Parathyroid adenoma (tissue), 2 donors: ENCODE measurements at regions not wholly inside any gene's neighbourhood (a gene's known extent, or its start where the extent isn't known, plus 50 kb on each side); places are given as distances from the start of the nearest gene placed in this dataset.
"Not testable (repeated sequence)": the region's sequence is repeated elsewhere in the genome, so short reads cannot be mapped to it uniquely, and the experiment has no call there.

ENCODE experiments used
- H2AFZ ChIP-seq: fragments of 300-600 bp; sonication (generic); one replicate; pipeline ENCODE4 v1.7.0; 2017; ENCODE audit warnings: antibody characterized with exemption, mild to moderate bottlenecking
- H3K27ac ChIP-seq: fragments of 300-600 bp; sonication (generic); one replicate; pipeline ENCODE4 v1.7.0; 2017
- H3K27me3 ChIP-seq: fragments of 300-600 bp; sonication (generic); one replicate; pipeline ENCODE4 v1.7.0; 2017; ENCODE audit warnings: low read length; ENCODE audit not compliant: control insufficient read depth, insufficient read depth
- H3K36me3 ChIP-seq: fragments of 300-600 bp; sonication (generic); one replicate; pipeline ENCODE4 v1.7.0; 2017; ENCODE audit warnings: low read length; ENCODE audit not compliant: control insufficient read depth, insufficient read depth
- H3K4me1 ChIP-seq: fragments of 300-600 bp; sonication (generic); one replicate; pipeline ENCODE4 v1.7.0; 2017; ENCODE audit warnings: control low read depth
- H3K4me2 ChIP-seq: fragments of 300-600 bp; sonication (generic); one replicate; pipeline ENCODE4 v1.7.0; 2017; ENCODE audit warnings: low read length
- H3K4me3 ChIP-seq: fragments of 300-600 bp; sonication (generic); one replicate; pipeline ENCODE4 v1.7.0; 2017; ENCODE audit warnings: low read depth, low read length
- H3K79me2 ChIP-seq: fragments of 300-600 bp; sonication (generic); one replicate; pipeline ENCODE4 v1.7.0; 2017; ENCODE audit warnings: control low read depth
- H3K9ac ChIP-seq: fragments of 300-600 bp; sonication (generic); one replicate; pipeline ENCODE4 v1.7.0; 2017; ENCODE audit warnings: mild to moderate bottlenecking
- H3K9me3 ChIP-seq: fragments of 300-600 bp; sonication (generic); one replicate; pipeline ENCODE4 v1.7.0; 2017; ENCODE audit warnings: low read length; ENCODE audit not compliant: control insufficient read depth
- CTCF ChIP-seq: fragments of 300-600 bp; sonication (generic); IDR thresholded peaks from one replicate; pipeline ENCODE4 v1.7.0; 2017; ENCODE audit warnings: antibody characterized with exemption, mild to moderate bottlenecking
- donor health status: primary hyperparathyroidism.

GRCh38 chr12:84463741-84464495 is 448.7 kb downstream of the SLC6A15 start:
- H2AFZ ChIP-seq, result no peak overlapping the region
- no peaks in the 10 kb centered on the region for H3K4me1 ChIP-seq
- TF ChIP-seq CTCF, result no peak
- no peak overlapping the region for H3K4me3 ChIP-seq
- no peaks in the 10 kb centered on the region for H3K36me3 ChIP-seq
- no peak overlapping the region for H3K4me2 ChIP-seq
- no peaks in the 10 kb centered on the region for H3K27me3 ChIP-seq
- H3K79me2 ChIP-seq, result no peaks in the 10 kb centered on the region
- H3K9me3 ChIP-seq, result no peaks in the 10 kb centered on the region
- no peak overlapping the region for H3K27ac ChIP-seq
- no peak overlapping the region for H3K9ac ChIP-seq

GRCh38 chr12:84455598-84455997 is 457.0 kb downstream of the SLC6A15 start:
- H3K27me3 ChIP-seq, result no peaks in the 10 kb centered on the region
- TF ChIP-seq CTCF, result no peak
- no peaks in the 10 kb centered on the region for H3K36me3 ChIP-seq
- no peak overlapping the region for H3K4me2 ChIP-seq
- H3K9ac ChIP-seq, result no peak overlapping the region
- no peak overlapping the region for H3K4me3 ChIP-seq
- H3K4me1 ChIP-seq, result no peaks in the 10 kb centered on the region
- no peak overlapping the region for H3K27ac ChIP-seq
- no peaks in the 10 kb centered on the region for H3K9me3 ChIP-seq
- no peaks in the 10 kb centered on the region for H3K79me2 ChIP-seq
- H2AFZ ChIP-seq, result no peak overlapping the region

- not testable (repeated sequence) for H3K9me3 ChIP-seq, H3K79me2 ChIP-seq, H2AFZ ChIP-seq, H3K36me3 ChIP-seq, H3K27me3 ChIP-seq, H3K27ac ChIP-seq, H3K4me1 ChIP-seq, H3K4me3 ChIP-seq, H3K9ac ChIP-seq, H3K4me2 ChIP-seq
Observed at GRCh38 chr12:84446478-84446877, 466.1 kb downstream of the SLC6A15 start.

- H3K36me3 ChIP-seq, result no peaks in the 10 kb centered on the region
- no peaks in the 10 kb centered on the region for H3K4me1 ChIP-seq
- H3K9me3 ChIP-seq, result no peaks in the 10 kb centered on the region
- H3K79me2 ChIP-seq, result no peaks in the 10 kb centered on the region
- no peak for TF ChIP-seq CTCF
- no peak overlapping the region for H2AFZ ChIP-seq
- no peak overlapping the region for H3K27ac ChIP-seq
- H3K9ac ChIP-seq, result no peak overlapping the region
- no peak overlapping the region for H3K4me3 ChIP-seq
- H3K4me2 ChIP-seq, result no peak overlapping the region
- no peaks in the 10 kb centered on the region for H3K27me3 ChIP-seq
Observed at GRCh38 chr12:84436134-84436533, 476.5 kb downstream of the SLC6A15 start.

GRCh38 chr12:84435682-84436081 is 476.9 kb downstream of the SLC6A15 start:
- Histone ChIP-seq H3K36me3 (no peaks in the 10 kb centered on the region), H2AFZ (no peak overlapping the region), H3K79me2 (no peaks in the 10 kb centered on the region), H3K4me1 (no peaks in the 10 kb centered on the region), H3K27ac (no peak overlapping the region), H3K9me3 (no peaks in the 10 kb centered on the region), H3K27me3 (no peaks in the 10 kb centered on the region), H3K4me3 (no peak overlapping the region), H3K4me2 (no peak overlapping the region), H3K9ac (no peak overlapping the region)
- TF ChIP-seq CTCF, result no peak
